ENCODE measurements at regions not wholly inside any gene's neighbourhood (a gene's known extent, or its start where the extent isn't known, plus 50 kb on each side); places are given as distances from the start of the nearest gene placed in this dataset.

DNA sequence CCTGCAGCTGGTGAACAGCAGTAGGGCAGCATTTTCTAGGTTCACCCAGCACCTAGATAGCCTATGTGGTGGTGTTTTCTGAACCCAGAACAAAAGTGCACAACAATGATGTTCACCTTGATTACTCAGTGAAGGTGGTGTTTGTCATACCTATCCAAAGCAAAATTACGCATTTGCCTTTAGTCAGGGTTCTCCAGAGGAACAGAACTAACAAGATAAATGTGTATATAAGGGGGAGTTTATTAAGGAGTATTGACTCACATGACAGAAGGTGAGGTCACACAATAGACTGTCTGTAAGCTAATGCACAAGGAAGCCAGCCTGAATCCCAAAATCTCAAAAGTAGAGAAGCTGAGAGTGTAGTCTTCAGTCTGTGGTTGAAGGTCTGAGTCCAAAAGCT, 85.9 kb upstream of the NLGN4Y start:
- no peaks in the 10 kb centered on the region for H3K9me3 ChIP-seq
- intact Hi-C loops (cut with DNase I) = no loop called here
- no peaks in the 10 kb centered on the region for H3K27me3 ChIP-seq
- no peaks in the 10 kb centered on the region for H3K36me3 ChIP-seq
- no peak for TF ChIP-seq CTCF (IDR thresholded peaks at IDR 0.05)
- no peaks in the 10 kb centered on the region for H3K4me1 ChIP-seq
- H3K27ac ChIP-seq = no peak overlapping the region
- H3K4me3 ChIP-seq = no peak overlapping the region
- DNase-seq (no peak), ATAC-seq (no peak)

GRCh38 chrY:14444550-14444949, 79.8 kb upstream of the NLGN4Y start:
- H3K27me3 ChIP-seq = no peaks in the 10 kb centered on the region
- H3K27ac ChIP-seq = no peak overlapping the region
- DNase-seq = no peak
- no peaks in the 10 kb centered on the region for H3K36me3 ChIP-seq
- no peak for TF ChIP-seq CTCF (IDR thresholded peaks at IDR 0.05)
- no peaks in the 10 kb centered on the region for H3K4me1 ChIP-seq
- ATAC-seq = no peak
- intact Hi-C loops (cut with DNase I) = no loop called here
- H3K4me3 ChIP-seq = no peak overlapping the region
- H3K9me3 ChIP-seq = no peaks in the 10 kb centered on the region

- H3K4me1 ChIP-seq = no peaks in the 10 kb centered on the region
- DNase-seq (no peak), ATAC-seq (no peak)
- H3K9me3 ChIP-seq = no peaks in the 10 kb centered on the region
- no peaks in the 10 kb centered on the region for H3K27me3 ChIP-seq
- no peak overlapping the region for H3K27ac ChIP-seq
- no peak for TF ChIP-seq CTCF (IDR thresholded peaks at IDR 0.05)
- H3K4me3 ChIP-seq = no peak overlapping the region
- H3K36me3 ChIP-seq = no peaks in the 10 kb centered on the region
- intact Hi-C loops (cut with DNase I) = no loop called here
Observed at GRCh38 chrY:14468151-14468683, 56.1 kb upstream of the NLGN4Y start.

DNA sequence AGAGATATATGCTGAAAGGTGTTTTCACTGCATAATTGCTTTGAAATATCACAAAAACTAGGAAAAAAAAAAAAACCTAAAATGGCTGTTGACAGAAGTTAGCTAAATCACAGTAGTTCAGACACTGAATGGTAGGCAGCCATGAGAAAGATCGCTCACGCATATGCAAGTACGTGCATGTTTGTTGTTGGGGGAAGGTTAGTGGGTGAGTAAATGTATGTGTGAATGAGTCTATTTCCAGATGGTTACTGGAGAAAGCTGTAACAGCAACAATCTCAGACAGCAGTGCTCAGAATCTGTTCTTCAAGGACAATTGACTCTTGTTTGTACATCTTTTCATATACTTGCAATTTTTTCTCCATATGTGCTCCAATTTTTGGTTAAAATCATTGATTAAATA, 51.9 kb upstream of the NLGN4Y start:
- no peaks in the 10 kb centered on the region for H3K27me3 ChIP-seq
- H3K4me1 ChIP-seq = no peaks in the 10 kb centered on the region
- no peaks in the 10 kb centered on the region for H3K36me3 ChIP-seq
- no peak for TF ChIP-seq CTCF (IDR thresholded peaks at IDR 0.05)
- H3K4me3 ChIP-seq = no peak overlapping the region
- no peaks in the 10 kb centered on the region for H3K9me3 ChIP-seq
- DNase-seq (no peak), ATAC-seq (no peak)
- no peak overlapping the region for H3K27ac ChIP-seq
- intact Hi-C loops (cut with DNase I) = no loop called here

- Histone ChIP-seq H3K27ac (no peak overlapping the region), H3K4me1 (no peaks in the 10 kb centered on the region), H3K27me3 (no peaks in the 10 kb centered on the region), H3K36me3 (no peaks in the 10 kb centered on the region), H3K4me3 (no peak overlapping the region), H3K9me3 (no peaks in the 10 kb centered on the region)
- no peak for TF ChIP-seq CTCF (IDR thresholded peaks at IDR 0.05)
- intact Hi-C loops (cut with DNase I) = no loop called here
- no peak for DNase-seq
- ATAC-seq = no peak
Observed at GRCh38 chrY:14473320-14473719, 51.0 kb upstream of the NLGN4Y start.
